HCT116 (cell line): ENCODE measurements at regions not wholly inside any gene's neighbourhood (a gene's known extent, or its start where the extent isn't known, plus 50 kb on each side); places are given as distances from the start of the nearest gene placed in this dataset.

ENCODE experiments used
- ATAC-seq: fragments of 200-7000 bp; cut with Tn5 transposase; 2 replicates; pipeline ENCODE4 v1.9.1; 2020; ENCODE audit warnings: mild to moderate bottlenecking, moderate library complexity
- BruUV-seq: library from RNA; stranded (reverse); fragments of 400-500 nt; replicated peaks from 2 replicates; lab custom pipeline; 2021; lab: Mats Ljungman, UMichigan
- CTCF ChIA-PET: fragments of 300-600 bp; sonication (Branson Sonifier 250); formaldehyde crosslinking; loops from one replicate; lab custom pipeline; 2021; ENCODE audit warnings: antibody characterized with exemption; lab: Charles Lee
- POLR2A ChIA-PET: fragments of 300-600, 350-600 bp; sonication (Branson Sonifier 250); formaldehyde crosslinking; loops from one replicate; lab custom pipeline; 2021; ENCODE audit warnings: antibody characterized with exemption; lab: Charles Lee
- RAD21 ChIA-PET, 2 experiments: fragments of 300-600 bp; sonication (Branson Sonifier 250); formaldehyde crosslinking; loops; one replicate each; lab custom pipeline; 2023; ENCODE audit warnings: low total read pairs in 2 of 2; ENCODE audit not compliant: uncharacterized antibody in 2 of 2, unreplicated experiment in 2 of 2, low non-redundant PET in 1 of 2; lab: Charles Lee
- DNase-seq: peaks from one replicate; pipeline ENCODE4 v3.0.0-alpha.2; 2010; ENCODE audit warnings: low read depth, low spot score
- H2AFZ ChIP-seq: fragments of 200-600 bp; shearing (Covaris generic), sonication (generic); 2 replicates; pipeline ENCODE4 v1.6.1; 2017; ENCODE audit warnings: low read depth, mixed run types, mixed read lengths, antibody characterized with exemption, low read length; ENCODE audit not compliant: poor library complexity, severe bottlenecking
- H3K27ac ChIP-seq: 2 replicates; pipeline ENCODE4 v1.5.1; 2012; ENCODE audit warnings: low read depth, low read length
- H3K27me3 ChIP-seq: fragments of 200-600 bp; sonication (generic); 2 replicates; pipeline ENCODE4 v1.6.1; 2016; ENCODE audit warnings: mixed run types, low read length, mixed read lengths; ENCODE audit not compliant: insufficient read depth
- H3K36me3 ChIP-seq, 2 experiments: fragments of 200-500 bp in 1 of 2; fragments of 200-600 bp in 1 of 2; sonication (Bioruptor generic) in 1 of 2; sonication (generic) in 1 of 2; 2 replicates each; pipeline versions ENCODE4 v1.5.1 to v1.6.1; 2014 to 2016; ENCODE audit warnings: low read length in 2 of 2, inconsistent platforms in 1 of 2, mixed read lengths in 1 of 2, mixed run types in 1 of 2; ENCODE audit not compliant: insufficient read depth in 2 of 2, control insufficient read depth in 1 of 2
- H3K4me1 ChIP-seq, 2 experiments: fragments of 200-600 bp in 1 of 2; sonication (generic) in 1 of 2; 2 replicates each; pipeline versions ENCODE4 v1.5.1 to v1.6.1; 2012 to 2017; ENCODE audit warnings: low read length in 2 of 2, inconsistent platforms in 1 of 2, mild to moderate bottlenecking in 1 of 2, mixed read lengths in 1 of 2, mixed run types in 1 of 2, moderate library complexity in 1 of 2; ENCODE audit not compliant: insufficient read depth in 2 of 2, control insufficient read depth in 1 of 2
- H3K4me2 ChIP-seq: fragments of 200-600 bp; sonication (generic); 2 replicates; pipeline ENCODE4 v1.6.1; 2017; ENCODE audit warnings: mixed run types, low read length, mixed read lengths
- H3K4me3 ChIP-seq, 2 experiments: fragments of 200-600 bp in 1 of 2; sonication (generic) in 1 of 2; replicated peaks in 1 of 2; 2 replicates each; pipeline ENCODE4 v1.5.1; 2011 to 2016; ENCODE audit warnings: low read length in 2 of 2, control low read depth in 1 of 2, low read depth in 1 of 2, mild to moderate bottlenecking in 1 of 2, mixed read lengths in 1 of 2, mixed run types in 1 of 2
- H3K79me2 ChIP-seq: fragments of 200-600 bp; sonication (generic); 2 replicates; pipeline ENCODE4 v1.6.1; 2017; ENCODE audit warnings: mild to moderate bottlenecking, mixed run types, low read length, moderate library complexity, mixed read lengths; ENCODE audit not compliant: insufficient read depth
- H3K9ac ChIP-seq: fragments of 200-600 bp; sonication (generic); 2 replicates; pipeline ENCODE4 v1.6.1; 2016; ENCODE audit warnings: low read length, mixed read lengths
- H3K9me2 ChIP-seq: fragments of 200-600 bp; sonication (generic), shearing (Covaris generic); 2 replicates; pipeline ENCODE4 v1.6.1; 2017; ENCODE audit warnings: mixed run types, mild to moderate bottlenecking, moderate library complexity; ENCODE audit not compliant: insufficient read depth
- H3K9me3 ChIP-seq, 2 experiments: fragments of 200-500 bp in 1 of 2; fragments of 200-600 bp in 1 of 2; sonication (Bioruptor generic) in 1 of 2; sonication (generic) in 1 of 2; 2 replicates each; pipeline ENCODE4 v1.6.1; 2014 to 2017; ENCODE audit warnings: low read length in 2 of 2, mixed read lengths in 2 of 2, inconsistent platforms in 1 of 2, low read depth in 1 of 2, mild to moderate bottlenecking in 1 of 2, mixed run types in 1 of 2, moderate library complexity in 1 of 2; ENCODE audit not compliant: control insufficient read depth in 1 of 2, insufficient read depth in 1 of 2
- H4K20me1 ChIP-seq: fragments of 200-600 bp; sonication (generic), shearing (Covaris generic); 2 replicates; pipeline ENCODE4 v1.6.1; 2017; ENCODE audit warnings: mixed run types, mild to moderate bottlenecking, moderate library complexity; ENCODE audit not compliant: insufficient read depth
- CEBPB ChIP-seq: IDR thresholded peaks from 2 replicates; pipeline ENCODE4 v1.6.1; 2012; ENCODE audit warnings: low read depth
- ELF1 ChIP-seq: IDR thresholded peaks from 2 replicates; pipeline ENCODE4 v1.6.1; 2012; ENCODE audit warnings: low read depth, borderline replicate concordance
- EZH2 ChIP-seq: fragments of 200-600 bp; sonication (generic); IDR thresholded peaks from 2 replicates; pipeline ENCODE4 v1.6.1; 2017; ENCODE audit warnings: antibody characterized with exemption, mixed run types
- FOSL1 ChIP-seq: IDR thresholded peaks from 2 replicates; pipeline ENCODE4 v1.6.1; 2012; ENCODE audit warnings: low read depth
- MAX ChIP-seq: IDR thresholded peaks from 2 replicates; pipeline ENCODE4 v1.6.1; 2012
- POLR2AphosphoS5 ChIP-seq: IDR thresholded peaks from 2 replicates; pipeline ENCODE4 v1.6.1; 2011; ENCODE audit warnings: mild to moderate bottlenecking, low read depth, low read length, moderate library complexity
- RAD21 ChIP-seq: IDR thresholded peaks from 2 replicates; pipeline ENCODE4 v1.6.1; 2012; ENCODE audit warnings: low read depth, mild to moderate bottlenecking
- TCF7L2 ChIP-seq: IDR thresholded peaks from 2 replicates; pipeline ENCODE4 v1.7.0; 2011; ENCODE audit warnings: borderline replicate concordance, inconsistent platforms; ENCODE audit not compliant: insufficient read depth, insufficient read length; ENCODE audit errors: extremely low read depth
- intact Hi-C: fragments of 100-400 bp; cut with micrococcal nuclease; formaldehyde crosslinking; loops from 2 replicates; pipeline ENCODE4 v1.10.0; 2022
- TF ChIP-seq, protein P1 (sequence below), 3 experiments: fragments of 200-600 bp in 1 of 3; sonication (generic) in 1 of 3; IDR thresholded peaks in 2 of 3; conservative IDR thresholded peaks in 1 of 3; 2 replicates each; pipeline ENCODE4 v1.5.1; 2012 to 2017; ENCODE audit warnings: low read depth in 2 of 3, low read length in 2 of 3, antibody characterized with exemption in 1 of 3, borderline replicate concordance in 1 of 3, control low read depth in 1 of 3, mild to moderate bottlenecking in 1 of 3, mixed read lengths in 1 of 3, mixed run types in 1 of 3, moderate library complexity in 1 of 3; ENCODE audit not compliant: insufficient read depth in 1 of 3

- TF ChIP-seq CEBPB: no peak
Observed at GRCh38 chr7:67711706-67712105, 715.1 kb downstream of the TYW1 start (continued).

- H3K36me3 ChIP-seq: no peaks in the 10 kb centered on the region
- ChIA-PET CTCF (no interaction called here), POLR2A (no interaction called here), RAD21 (no interaction called here)
- H3K9me2 ChIP-seq: no peaks in the 10 kb centered on the region
- TF ChIP-seq TCF7L2 (no peak), EZH2 (no peak), FOSL1 (no peak)
- no peaks in the 10 kb centered on the region for H3K27me3 ChIP-seq
- H3K4me2 ChIP-seq: no peak overlapping the region
- H4K20me1 ChIP-seq: no peaks in the 10 kb centered on the region
- no peak overlapping the region for H3K27ac ChIP-seq
- H3K79me2 ChIP-seq: no peaks in the 10 kb centered on the region
- no peak for ATAC-seq
- intact Hi-C loops: no loop called here
- H3K4me1 ChIP-seq: no peaks in the 10 kb centered on the region
- H3K9me3 ChIP-seq: peaks cover 0 to 4% of the 10 kb centered on the region in 2 experiments; a peak in 2 of 4 replicates
- no peak overlapping the region for H3K9ac ChIP-seq
- no TSS peak for BruUV-seq
- DNase-seq: no peak
- no peak overlapping the region for H3K4me3 ChIP-seq
- H2AFZ ChIP-seq: no peak overlapping the region
Observed at GRCh38 chr7:67713451-67714056, 716.9 kb downstream of the TYW1 start.

DNA sequence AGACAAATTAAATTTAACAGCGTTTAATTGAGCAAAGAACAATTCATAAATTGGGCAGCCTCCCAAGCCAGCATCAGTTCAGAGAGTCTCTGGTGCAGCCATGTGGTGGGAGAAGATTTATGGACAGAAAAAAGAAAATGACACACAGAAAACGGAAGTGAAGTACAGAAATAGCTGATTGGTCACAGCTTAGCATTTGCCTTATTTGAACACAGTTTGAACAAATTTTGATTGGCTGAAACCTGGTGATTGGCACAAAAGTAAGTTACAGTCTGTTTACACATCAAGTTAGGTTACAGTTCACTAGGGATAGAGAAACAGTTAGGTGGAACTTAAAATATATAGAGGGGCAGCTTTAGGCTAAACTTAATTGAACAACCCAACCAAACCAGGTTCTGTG is 720.1 kb downstream of the TYW1 start:
- BruUV-seq: no TSS peak
- Histone ChIP-seq H3K4me1 (no peaks in the 10 kb centered on the region), H3K4me3 (no peak overlapping the region), H3K4me2 (no peak overlapping the region), H3K9me2 (no peaks in the 10 kb centered on the region), H3K9ac (no peak overlapping the region), H3K79me2 (no peaks in the 10 kb centered on the region), H3K36me3 (no peaks in the 10 kb centered on the region), H4K20me1 (no peaks in the 10 kb centered on the region), H3K27me3 (no peaks in the 10 kb centered on the region), H3K9me3 (peaks cover 0 to 3% of the 10 kb centered on the region in 2 experiments; a peak in 2 of 4 replicates), H2AFZ (no peak overlapping the region), H3K27ac (no peak overlapping the region)
- ChIA-PET CTCF (no interaction called here), RAD21 (no interaction called here), POLR2A (no interaction called here)
- DNase-seq (no peak), ATAC-seq (no peak)
- TF ChIP-seq POLR2AphosphoS5 (no peak), RAD21 (no peak), ELF1 (no peak), MAX (no peak)
- TF ChIP-seq, protein P1, sequence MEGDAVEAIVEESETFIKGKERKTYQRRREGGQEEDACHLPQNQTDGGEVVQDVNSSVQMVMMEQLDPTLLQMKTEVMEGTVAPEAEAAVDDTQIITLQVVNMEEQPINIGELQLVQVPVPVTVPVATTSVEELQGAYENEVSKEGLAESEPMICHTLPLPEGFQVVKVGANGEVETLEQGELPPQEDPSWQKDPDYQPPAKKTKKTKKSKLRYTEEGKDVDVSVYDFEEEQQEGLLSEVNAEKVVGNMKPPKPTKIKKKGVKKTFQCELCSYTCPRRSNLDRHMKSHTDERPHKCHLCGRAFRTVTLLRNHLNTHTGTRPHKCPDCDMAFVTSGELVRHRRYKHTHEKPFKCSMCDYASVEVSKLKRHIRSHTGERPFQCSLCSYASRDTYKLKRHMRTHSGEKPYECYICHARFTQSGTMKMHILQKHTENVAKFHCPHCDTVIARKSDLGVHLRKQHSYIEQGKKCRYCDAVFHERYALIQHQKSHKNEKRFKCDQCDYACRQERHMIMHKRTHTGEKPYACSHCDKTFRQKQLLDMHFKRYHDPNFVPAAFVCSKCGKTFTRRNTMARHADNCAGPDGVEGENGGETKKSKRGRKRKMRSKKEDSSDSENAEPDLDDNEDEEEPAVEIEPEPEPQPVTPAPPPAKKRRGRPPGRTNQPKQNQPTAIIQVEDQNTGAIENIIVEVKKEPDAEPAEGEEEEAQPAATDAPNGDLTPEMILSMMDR (IDR thresholded peaks at IDR 0.05 in 2 of 3, conservative IDR thresholded peaks at IDR 0.05 in 1 of 3; ENCODE audit: borderline replicate concordance in 1 of 3, insufficient read depth in 1 of 3, low read depth in 2 of 3, low read length in 2 of 3): no peak
- intact Hi-C loops: no loop called here
